Smooth muscle cell (in vitro differentiated cells): ENCODE measurements at regions not wholly inside any gene's neighbourhood (a gene's known extent, or its start where the extent isn't known, plus 50 kb on each side); places are given as distances from the start of the nearest gene placed in this dataset.

Experiments
- DNase-seq: peaks from one replicate; lab custom pipeline; 2025; ENCODE audit not compliant: unreplicated experiment; lab: John Stamatoyannopoulos, UW
- H2AFZ ChIP-seq: fragments of 200-600 bp; sonication (generic); 2 replicates; pipeline ENCODE4 v1.6.0; 2016; ENCODE audit warnings: antibody characterized with exemption, low read depth, mild to moderate bottlenecking
- H3F3A ChIP-seq: fragments of 200-600 bp; sonication (generic); 2 replicates; pipeline ENCODE4 v1.6.0; 2017; ENCODE audit warnings: antibody characterized with exemption, low read depth
- H3K27ac ChIP-seq: fragments of 200-600 bp; sonication (generic); 2 replicates; pipeline ENCODE4 v1.5.1; 2016; ENCODE audit warnings: low read depth, mild to moderate bottlenecking
- H3K27me3 ChIP-seq: fragments of 200-600 bp; sonication (generic); 2 replicates; pipeline ENCODE4 v1.6.1; 2016; ENCODE audit warnings: low read depth, mild to moderate bottlenecking
- H3K36me3 ChIP-seq: fragments of 200-600 bp; sonication (generic); 2 replicates; pipeline ENCODE4 v1.5.1; 2016; ENCODE audit warnings: low read depth
- H3K4me1 ChIP-seq: fragments of 200-600 bp; sonication (generic); 2 replicates; pipeline ENCODE4 v1.5.1; 2016; ENCODE audit warnings: low read depth
- H3K4me2 ChIP-seq: fragments of 200-600 bp; sonication (generic); 2 replicates; pipeline ENCODE4 v1.6.0; 2016; ENCODE audit warnings: mild to moderate bottlenecking
- H3K4me3 ChIP-seq: fragments of 200-600 bp; sonication (generic); 2 replicates; pipeline ENCODE4 v1.5.1; 2016; ENCODE audit warnings: mild to moderate bottlenecking
- H3K79me2 ChIP-seq: fragments of 200-600 bp; sonication (generic); 2 replicates; pipeline ENCODE4 v1.6.0; 2016; ENCODE audit warnings: low read depth, mild to moderate bottlenecking
- H3K9ac ChIP-seq: fragments of 200-600 bp; sonication (generic); 2 replicates; pipeline ENCODE4 v1.6.0; 2016; ENCODE audit warnings: low read depth
- H3K9me3 ChIP-seq: fragments of 200-600 bp; sonication (generic); replicated peaks from 2 replicates; pipeline ENCODE4 v1.5.1; 2016; ENCODE audit warnings: low read depth
- H4K20me1 ChIP-seq: fragments of 200-600 bp; sonication (generic); 2 replicates; pipeline ENCODE4 v1.6.0; 2016; ENCODE audit warnings: low read depth
- WGBS: methylation state at CpG from one replicate; pipeline ENCODE4 v1.1.7; 2016; ENCODE audit warnings: low lambda C conversion rate; 5-methylcytosine and 5-hydroxymethylcytosine counted together
- TF ChIP-seq, protein P1 (sequence below): fragments of 200-600 bp; sonication (generic); IDR thresholded peaks from 2 replicates; pipeline ENCODE4 v1.5.1; 2017; ENCODE audit warnings: borderline replicate concordance, mild to moderate bottlenecking, antibody characterized with exemption; ENCODE audit not compliant: insufficient read depth, poor library complexity, severe bottlenecking

DNA sequence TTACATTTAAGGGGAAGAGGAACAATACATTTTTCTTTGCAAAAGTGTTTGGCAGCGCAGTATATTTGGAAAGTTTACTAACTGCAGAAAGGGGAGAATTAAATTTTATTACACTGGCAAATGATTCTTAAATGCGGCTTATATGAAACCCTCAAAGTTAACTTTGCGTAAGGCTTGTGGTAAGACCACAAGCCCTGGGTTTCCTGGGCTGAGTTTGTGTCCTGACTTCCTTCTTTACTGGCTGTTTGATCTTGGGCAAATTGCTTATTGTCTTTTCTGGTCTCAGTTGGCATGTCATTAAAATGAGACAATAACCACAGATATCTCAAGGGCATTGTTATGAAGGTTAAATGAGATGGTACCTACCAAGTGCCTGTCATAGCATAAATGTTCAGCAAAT, 106.8 kb downstream of the GLRX3 start:
- H3K79me2 ChIP-seq, result no peaks in the 10 kb centered on the region
- no peaks in the 10 kb centered on the region for H3K4me1 ChIP-seq
- TF ChIP-seq, protein P1, sequence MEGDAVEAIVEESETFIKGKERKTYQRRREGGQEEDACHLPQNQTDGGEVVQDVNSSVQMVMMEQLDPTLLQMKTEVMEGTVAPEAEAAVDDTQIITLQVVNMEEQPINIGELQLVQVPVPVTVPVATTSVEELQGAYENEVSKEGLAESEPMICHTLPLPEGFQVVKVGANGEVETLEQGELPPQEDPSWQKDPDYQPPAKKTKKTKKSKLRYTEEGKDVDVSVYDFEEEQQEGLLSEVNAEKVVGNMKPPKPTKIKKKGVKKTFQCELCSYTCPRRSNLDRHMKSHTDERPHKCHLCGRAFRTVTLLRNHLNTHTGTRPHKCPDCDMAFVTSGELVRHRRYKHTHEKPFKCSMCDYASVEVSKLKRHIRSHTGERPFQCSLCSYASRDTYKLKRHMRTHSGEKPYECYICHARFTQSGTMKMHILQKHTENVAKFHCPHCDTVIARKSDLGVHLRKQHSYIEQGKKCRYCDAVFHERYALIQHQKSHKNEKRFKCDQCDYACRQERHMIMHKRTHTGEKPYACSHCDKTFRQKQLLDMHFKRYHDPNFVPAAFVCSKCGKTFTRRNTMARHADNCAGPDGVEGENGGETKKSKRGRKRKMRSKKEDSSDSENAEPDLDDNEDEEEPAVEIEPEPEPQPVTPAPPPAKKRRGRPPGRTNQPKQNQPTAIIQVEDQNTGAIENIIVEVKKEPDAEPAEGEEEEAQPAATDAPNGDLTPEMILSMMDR, result no peak
- H4K20me1 ChIP-seq, result no peaks in the 10 kb centered on the region
- no peaks in the 10 kb centered on the region for H3K27me3 ChIP-seq
- H3K27ac ChIP-seq, result no peak overlapping the region
- H3K4me3 ChIP-seq, result no peak overlapping the region
- H3K4me2 ChIP-seq, result no peak overlapping the region
- no peak overlapping the region for H2AFZ ChIP-seq
- H3K36me3 ChIP-seq, result no peaks in the 10 kb centered on the region
- DNase-seq, result no peak
- H3F3A ChIP-seq, result no peaks in the 10 kb centered on the region
- WGBS, result 96% methylated on average over 3 of the region's 3 CpGs
- peaks cover 4% of the 10 kb centered on the region for H3K9me3 ChIP-seq
- no peak overlapping the region for H3K9ac ChIP-seq

DNA sequence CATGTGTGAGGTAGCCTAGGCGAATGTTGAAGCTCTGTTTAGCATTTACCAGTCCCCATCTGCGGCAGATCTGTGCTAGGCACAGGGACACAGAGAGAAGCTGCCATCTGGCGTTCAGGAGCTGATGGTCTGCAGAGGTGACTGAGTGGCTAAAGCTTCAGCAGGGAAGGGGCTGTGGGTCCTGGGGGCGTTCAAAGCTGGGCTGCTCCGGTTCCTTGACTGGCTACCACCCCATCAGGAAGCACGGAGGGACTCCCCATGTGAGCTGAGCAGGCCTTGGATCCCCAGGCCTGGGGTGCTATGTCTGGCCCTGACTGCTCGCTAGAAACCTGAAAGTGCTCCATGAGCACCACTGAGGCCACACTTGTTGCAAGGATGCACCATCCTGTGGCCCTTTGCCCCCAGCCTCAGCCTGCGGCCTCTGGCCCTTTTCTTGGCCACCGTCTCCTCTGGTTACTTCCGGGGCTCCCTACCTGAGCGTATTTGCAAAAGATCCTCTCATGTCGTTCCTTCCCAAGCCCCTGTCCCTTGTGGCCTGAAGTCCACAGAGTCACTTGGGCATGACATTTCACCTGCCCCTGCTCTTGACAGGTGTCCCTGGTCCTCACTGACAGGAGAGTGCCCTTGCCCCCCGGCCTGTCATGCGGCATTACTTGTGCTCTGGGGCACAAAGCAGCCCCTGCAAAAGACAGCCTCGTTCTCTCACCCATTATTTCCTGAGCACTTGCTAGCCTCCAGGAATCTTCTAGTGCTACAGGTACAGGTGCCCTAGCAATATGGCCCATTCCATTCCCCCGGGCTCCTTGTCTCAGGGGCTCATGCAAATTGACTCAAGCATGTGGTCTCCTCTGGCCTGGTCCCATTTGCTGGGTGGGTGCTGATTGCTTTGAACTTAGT, 108.1 kb downstream of the GLRX3 start:
- 93% methylated on average over 16 of the region's 16 CpGs for WGBS
- TF ChIP-seq, protein P1, result no peak
- no peak overlapping the region for H3K27ac ChIP-seq

DNA sequence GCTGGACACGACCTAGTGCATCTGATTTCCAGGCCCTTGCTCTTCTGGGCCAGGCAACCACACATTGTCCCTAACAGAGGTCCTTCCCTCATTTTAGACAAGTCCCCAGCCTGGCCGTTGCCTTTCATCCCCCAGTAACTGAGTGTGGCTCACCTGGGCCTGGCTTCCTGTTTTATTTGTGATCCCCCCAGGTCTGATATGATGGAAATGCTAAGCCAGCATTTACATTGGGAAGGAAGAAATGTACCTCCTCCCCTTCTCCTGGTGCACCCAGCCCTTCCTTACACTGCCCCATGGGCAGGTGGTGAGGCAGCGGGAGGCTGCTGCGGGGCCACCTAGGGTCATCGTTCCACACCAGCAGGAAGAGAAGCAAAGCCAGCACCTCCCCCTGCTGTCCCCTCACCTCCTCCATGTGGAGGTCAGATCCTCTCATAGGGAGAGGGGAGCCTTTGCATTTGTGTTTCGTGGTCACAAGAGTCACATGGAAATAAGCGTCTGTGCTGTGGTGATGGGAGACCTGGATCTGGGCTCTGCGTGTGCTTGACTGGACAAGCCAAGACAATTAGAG, 108.8 kb downstream of the GLRX3 start:
- H3K27me3 ChIP-seq, result no peaks in the 10 kb centered on the region
- H3K4me1 ChIP-seq, result no peaks in the 10 kb centered on the region
- no peaks in the 10 kb centered on the region for H3F3A ChIP-seq
- 88% methylated on average over 8 of the region's 8 CpGs for WGBS
- no peaks in the 10 kb centered on the region for H3K36me3 ChIP-seq
- H4K20me1 ChIP-seq, result no peaks in the 10 kb centered on the region
- no peak overlapping the region for H3K9ac ChIP-seq
- DNase-seq, result no peak
- H3K4me3 ChIP-seq, result no peak overlapping the region
- no peak overlapping the region for H3K27ac ChIP-seq
- no peaks in the 10 kb centered on the region for H3K79me2 ChIP-seq
- H3K9me3 ChIP-seq, result peaks cover under 1% of the 10 kb centered on the region
- no peak overlapping the region for H2AFZ ChIP-seq
- TF ChIP-seq, protein P1, result no peak
- H3K4me2 ChIP-seq, result no peak overlapping the region

More for the DNA sequence above, 108.1 kb downstream of the GLRX3 start:
- Histone ChIP-seq H2AFZ (no peak overlapping the region), H3K4me1 (no peaks in the 10 kb centered on the region), H3K27me3 (no peaks in the 10 kb centered on the region), H3K9ac (no peak overlapping the region), H3K79me2 (no peaks in the 10 kb centered on the region), H3K4me2 (no peak overlapping the region), H3F3A (no peaks in the 10 kb centered on the region), H3K9me3 (peaks cover 4% of the 10 kb centered on the region), H4K20me1 (no peaks in the 10 kb centered on the region), H3K4me3 (no peak overlapping the region), H3K36me3 (no peaks in the 10 kb centered on the region)
- DNase-seq, result no peak
